Myocyte (in vitro differentiated cells): ENCODE measurements at regions not wholly inside any gene's neighbourhood (a gene's known extent, or its start where the extent isn't known, plus 50 kb on each side); places are given as distances from the start of the nearest gene placed in this dataset.

Experiments
- DNase-seq: peaks from one replicate; pipeline ENCODE4 v3.0.0-alpha.2; 2012; ENCODE audit warnings: low read depth

GRCh38 chr2:220043155-220043989 lies 415.9 kb downstream of the SLC4A3 start:
- DNase-seq = peak; percentile 16

- no peak for DNase-seq
These were observed 416.5 kb downstream of the SLC4A3 start for GRCh38 chr2:220043990-220044335.

- DNase-seq = no peak
These were observed 417.0 kb downstream of the SLC4A3 start for GRCh38 chr2:220044383-220044782.

- no peak for DNase-seq
These were observed 419.1 kb downstream of the SLC4A3 start for GRCh38 chr2:220046507-220046906.

GRCh38 chr2:220051716-220052115 lies 424.3 kb downstream of the SLC4A3 start:
- DNase-seq = no peak

GRCh38 chr2:220053919-220054318 lies 426.5 kb downstream of the SLC4A3 start:
- no peak for DNase-seq

GRCh38 chr2:220057391-220057790 lies 430.0 kb downstream of the SLC4A3 start:
- DNase-seq = no peak

GRCh38 chr2:220057916-220058315 lies 430.5 kb downstream of the SLC4A3 start:
- no peak for DNase-seq

- no peak for DNase-seq
These were observed 436.9 kb downstream of the SLC4A3 start for GRCh38 chr2:220064111-220065030.

- no peak for DNase-seq
These were observed 438.2 kb downstream of the SLC4A3 start for GRCh38 chr2:220065581-220065980.

GRCh38 chr2:220068846-220069245 lies 441.4 kb downstream of the SLC4A3 start:
- no peak for DNase-seq

- DNase-seq = no peak
These were observed 442.9 kb downstream of the SLC4A3 start for GRCh38 chr2:220070349-220070748.

- no peak for DNase-seq
These were observed 444.3 kb downstream of the SLC4A3 start for GRCh38 chr2:220071696-220072095.

GRCh38 chr2:220072669-220073220 lies 445.3 kb downstream of the SLC4A3 start:
- DNase-seq = no peak

- no peak for DNase-seq
These were observed 448.4 kb downstream of the SLC4A3 start for GRCh38 chr2:220075835-220076234.

- DNase-seq = peak; percentile 9
These were observed 449.3 kb downstream of the SLC4A3 start for GRCh38 chr2:220076734-220077133.

GRCh38 chr2:220077488-220077887 lies 450.1 kb downstream of the SLC4A3 start:
- DNase-seq = peak; percentile 10

- DNase-seq = no peak
These were observed 451.0 kb downstream of the SLC4A3 start for GRCh38 chr2:220078439-220078838.

- no peak for DNase-seq
These were observed 452.2 kb downstream of the SLC4A3 start for GRCh38 chr2:220079595-220079994.

GRCh38 chr2:220081171-220081570 lies 453.7 kb downstream of the SLC4A3 start:
- no peak for DNase-seq

- DNase-seq = no peak
These were observed 462.6 kb downstream of the SLC4A3 start for GRCh38 chr2:220090050-220090449.

GRCh38 chr2:220096406-220096805 lies 469.0 kb downstream of the SLC4A3 start:
- DNase-seq = no peak
